Right renal cortex interstitium (tissue), 3 donors: ENCODE measurements at regions not wholly inside any gene's neighbourhood (a gene's known extent, or its start where the extent isn't known, plus 50 kb on each side); places are given as distances from the start of the nearest gene placed in this dataset.
"Not testable (repeated sequence)": the region's sequence is repeated elsewhere in the genome, so short reads cannot be mapped to it uniquely, and the experiment has no call there.

Source experiments
- DNase-seq, 3 donors: peaks; one replicate each; pipeline ENCODE4 v3.0.0-alpha.2; 2013; ENCODE audit warnings: low read depth in 3 of 3, low spot score in 2 of 3

DNA sequence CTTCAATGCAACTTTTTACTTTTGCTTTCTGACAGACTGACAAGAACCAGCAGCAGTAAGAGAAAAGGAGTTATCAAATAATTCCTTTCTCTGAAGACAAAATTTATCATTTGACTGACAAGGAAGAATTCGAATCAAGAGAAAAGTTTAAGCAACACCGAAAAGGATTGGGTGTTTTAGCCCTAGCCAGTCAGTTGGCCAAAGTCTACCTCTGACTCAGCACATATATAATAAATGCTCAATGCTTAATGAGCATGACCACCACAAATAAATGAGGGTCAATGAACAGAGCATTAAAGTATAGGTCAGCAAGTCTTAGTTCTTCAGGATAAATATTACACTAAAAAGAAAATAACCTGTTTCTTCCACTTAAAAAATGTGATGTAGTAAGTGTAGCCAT is 1603.5 kb upstream of the C9orf72 start:
- no peak for DNase-seq

DNA sequence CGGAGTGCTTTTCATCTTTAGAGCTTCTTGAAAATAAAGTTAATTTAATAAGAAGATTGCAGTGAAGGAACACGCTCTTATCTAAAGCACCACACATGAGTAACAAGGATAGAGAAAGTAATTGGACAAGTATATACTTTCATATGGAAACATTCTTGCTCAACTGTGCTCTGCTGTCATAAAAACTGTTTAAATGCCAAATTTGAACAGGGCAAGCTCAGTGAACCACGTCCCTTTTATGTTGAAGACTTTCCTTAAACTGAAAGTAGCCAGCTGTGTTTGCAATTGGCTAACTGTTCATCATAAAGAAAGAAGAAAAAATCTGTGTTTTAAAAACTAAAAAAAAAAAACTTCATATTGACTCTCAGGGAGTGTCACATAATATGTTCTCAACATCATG is 1610.7 kb upstream of the C9orf72 start:
- no peak for DNase-seq

DNA sequence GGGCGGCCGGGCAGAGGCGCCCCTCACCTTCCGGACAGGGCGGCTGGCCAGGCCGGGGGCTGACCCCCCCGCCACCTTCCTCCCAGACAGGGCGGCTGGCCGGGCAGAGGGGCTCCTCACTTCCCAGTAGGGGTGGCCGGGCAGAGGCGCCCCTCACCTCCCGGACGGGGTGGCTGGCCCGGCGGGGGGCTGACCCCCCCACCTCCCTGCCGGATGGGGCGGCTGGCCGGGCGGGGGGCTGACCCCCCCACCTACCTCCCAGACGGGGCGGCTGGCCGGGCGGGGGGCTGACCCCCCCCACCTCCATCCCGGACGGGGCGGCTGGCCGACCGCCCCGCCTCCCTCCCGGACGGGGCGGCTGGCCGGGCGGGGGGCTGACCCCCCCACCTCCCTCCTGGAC is 1615.5 kb upstream of the C9orf72 start:
- not testable (repeated sequence) for DNase-seq

DNA sequence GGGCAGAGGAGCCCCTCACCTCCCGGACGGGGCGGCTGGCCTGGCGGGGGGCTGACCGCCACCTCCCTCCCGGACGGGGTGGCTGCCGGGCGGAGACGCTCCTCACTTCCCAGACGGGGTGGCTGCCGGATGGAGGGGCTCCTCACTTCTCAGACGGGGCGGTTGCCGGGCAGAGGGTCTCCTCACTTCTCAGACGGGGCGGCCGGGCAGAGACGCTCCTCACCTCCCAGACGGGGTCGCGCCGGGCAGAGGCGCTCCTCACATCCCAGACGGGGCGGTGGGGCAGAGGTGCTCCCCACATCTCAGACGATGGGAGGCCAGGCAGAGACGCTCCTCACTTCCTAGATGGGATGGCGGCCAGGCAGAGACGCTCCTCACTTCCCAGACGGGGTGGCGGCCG is 1615.9 kb upstream of the C9orf72 start:
- DNase-seq = not testable (repeated sequence)

DNA sequence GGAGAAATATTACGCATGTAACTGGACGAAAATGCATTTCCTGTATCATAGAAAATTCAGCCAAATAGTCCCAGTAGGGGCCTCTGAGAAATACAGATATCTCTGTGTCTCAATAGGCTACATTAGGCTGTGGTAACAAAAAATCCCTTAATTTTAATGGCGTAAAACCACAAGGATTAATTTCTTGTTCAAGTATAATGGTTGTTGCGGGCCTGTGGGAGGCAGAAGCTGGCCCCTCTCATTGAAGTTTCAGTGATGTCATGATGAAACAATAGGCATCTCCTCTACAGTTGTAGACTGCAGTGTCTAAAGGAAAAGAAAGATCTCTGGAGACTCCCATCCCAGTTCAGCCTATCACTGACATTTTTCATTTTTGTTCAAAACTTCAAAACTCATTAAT is 1625.6 kb upstream of the C9orf72 start:
- no peak for DNase-seq

DNA sequence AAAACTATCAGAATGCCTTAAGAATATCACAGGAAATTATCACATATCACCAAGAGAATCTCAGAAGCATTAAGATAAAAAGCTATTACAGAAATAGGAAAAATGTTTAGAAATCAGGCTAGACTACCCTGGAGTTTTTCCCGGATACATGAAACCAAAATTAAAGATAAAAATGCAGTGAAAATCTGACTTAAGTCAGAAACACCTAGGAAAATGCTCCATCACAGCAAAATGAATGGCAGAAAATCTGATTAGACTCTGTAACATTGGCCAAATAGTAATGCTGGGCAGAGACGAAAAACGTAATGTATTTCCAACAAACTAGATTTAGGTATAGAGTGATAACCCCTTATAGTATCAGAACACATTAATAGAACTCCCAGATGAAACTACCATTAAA is 1626.7 kb upstream of the C9orf72 start:
- no peak for DNase-seq

DNA sequence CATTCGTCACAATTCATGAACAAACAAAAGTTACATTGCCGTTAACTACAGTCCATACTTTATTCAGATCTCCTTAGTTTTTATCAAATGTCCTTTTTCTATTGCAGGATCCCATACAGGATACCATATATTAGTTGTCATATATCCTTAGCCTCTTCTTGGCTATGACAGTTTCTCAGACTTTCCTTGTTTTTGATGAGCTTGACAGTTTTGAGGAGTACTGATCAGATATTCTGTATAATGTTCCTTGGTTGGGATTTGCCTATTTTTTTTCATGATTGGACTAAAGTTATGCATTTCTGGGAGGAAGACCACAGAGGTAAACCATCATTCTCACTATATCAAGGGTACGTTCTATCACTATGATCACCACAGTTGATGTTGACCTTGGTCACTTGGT is 1627.4 kb upstream of the C9orf72 start:
- DNase-seq = no peak

DNA sequence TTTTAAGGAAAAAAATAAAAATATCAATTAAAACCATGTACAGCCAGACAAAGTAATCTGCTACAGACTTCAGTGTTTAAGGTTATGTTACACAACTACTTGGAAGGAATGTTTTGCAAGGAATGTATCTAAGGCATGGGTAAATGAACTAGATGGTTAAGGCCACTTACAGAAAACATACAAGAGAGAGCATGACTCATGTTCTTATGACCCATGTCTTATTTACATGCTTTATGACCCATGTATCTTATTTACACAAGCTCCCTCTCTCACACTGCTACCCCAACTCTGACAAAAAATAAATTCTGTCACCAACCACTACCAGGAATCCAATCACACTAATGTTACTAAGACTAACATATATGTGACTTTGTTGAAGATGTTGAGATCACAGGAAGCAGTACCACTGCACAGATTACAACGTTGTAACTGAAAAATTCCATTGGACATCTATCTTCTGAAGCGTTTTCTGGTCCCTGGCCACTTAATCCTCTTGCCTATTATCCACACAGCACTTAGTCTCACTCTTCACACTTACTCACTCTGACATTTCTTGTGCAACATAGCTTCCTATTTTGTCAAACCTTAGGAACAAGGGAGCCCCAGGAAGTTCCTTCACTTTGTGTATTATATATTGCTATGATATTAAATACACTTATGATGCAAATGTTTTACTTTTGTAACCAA is 1630.1 kb upstream of the C9orf72 start:
- no peak for DNase-seq

DNA sequence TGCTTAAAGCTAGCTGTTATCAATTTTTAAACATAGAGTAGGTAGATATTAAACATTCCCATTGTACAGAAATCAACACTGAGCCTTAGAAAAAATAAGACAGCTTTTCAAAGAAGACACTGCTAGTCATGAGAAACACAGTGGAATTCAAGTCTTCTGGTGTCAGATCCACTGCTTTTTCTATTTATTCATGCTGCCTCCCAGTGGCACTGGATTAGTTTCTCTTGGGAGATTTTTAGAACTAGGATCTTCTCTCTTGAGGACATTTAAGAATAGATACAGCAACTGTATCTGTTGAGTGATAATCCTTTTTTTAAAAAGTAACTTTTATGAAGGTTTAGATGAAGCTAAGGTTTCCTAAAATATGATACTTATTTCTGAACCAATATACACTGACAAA is 1635.4 kb upstream of the C9orf72 start:
- DNase-seq = no peak

DNA sequence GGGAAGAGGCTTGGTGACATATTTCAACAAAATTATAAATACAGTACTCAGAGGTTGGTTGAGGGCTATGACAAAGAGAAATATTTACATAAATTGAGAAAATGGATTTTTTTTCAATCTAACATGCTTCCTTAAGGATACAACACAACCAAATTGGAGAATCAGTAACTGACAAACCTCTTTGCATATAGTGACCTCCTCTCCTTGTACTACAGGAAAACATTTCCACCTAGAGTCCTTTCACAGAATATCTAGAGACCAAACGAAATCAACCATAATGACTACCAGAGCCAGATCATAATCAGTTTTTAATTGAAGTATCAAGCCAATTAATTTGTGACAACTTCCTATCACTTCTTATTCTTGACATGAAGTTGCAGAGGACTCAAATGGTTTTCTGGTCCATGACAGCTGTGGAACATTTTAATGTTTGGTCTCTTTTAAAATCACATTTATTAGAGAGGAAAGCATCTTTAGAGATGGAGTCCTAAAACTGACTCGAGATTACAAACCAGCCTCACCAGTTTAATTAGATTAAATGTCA is 1636.5 kb upstream of the C9orf72 start:
- DNase-seq = no peak

DNA sequence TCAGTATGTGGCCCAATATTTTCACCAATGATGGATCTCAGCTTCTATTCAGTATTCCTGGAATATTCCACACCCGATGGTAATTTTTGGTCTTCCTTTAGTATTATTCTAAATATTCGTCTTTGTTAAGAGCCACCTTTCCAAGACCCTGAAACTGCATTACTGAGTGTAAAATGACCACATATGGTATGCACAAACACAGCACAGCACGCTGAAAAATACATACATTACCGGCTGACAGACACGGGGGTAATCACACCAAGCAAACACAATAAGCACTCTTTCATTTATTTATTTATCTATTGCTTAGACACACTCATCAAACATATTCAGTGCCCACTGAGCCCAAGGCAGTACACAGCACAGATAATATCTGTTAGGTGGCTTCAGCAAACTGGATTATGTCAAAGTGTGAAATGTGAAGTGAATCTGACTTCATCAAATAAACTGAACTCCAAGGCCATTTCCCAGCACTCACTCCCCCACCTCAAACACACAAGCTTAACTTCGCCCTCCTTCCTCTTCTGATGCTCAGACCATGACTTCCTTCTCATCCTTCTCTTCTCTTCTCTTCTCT is 1637.8 kb upstream of the C9orf72 start:
- DNase-seq = no peak

DNA sequence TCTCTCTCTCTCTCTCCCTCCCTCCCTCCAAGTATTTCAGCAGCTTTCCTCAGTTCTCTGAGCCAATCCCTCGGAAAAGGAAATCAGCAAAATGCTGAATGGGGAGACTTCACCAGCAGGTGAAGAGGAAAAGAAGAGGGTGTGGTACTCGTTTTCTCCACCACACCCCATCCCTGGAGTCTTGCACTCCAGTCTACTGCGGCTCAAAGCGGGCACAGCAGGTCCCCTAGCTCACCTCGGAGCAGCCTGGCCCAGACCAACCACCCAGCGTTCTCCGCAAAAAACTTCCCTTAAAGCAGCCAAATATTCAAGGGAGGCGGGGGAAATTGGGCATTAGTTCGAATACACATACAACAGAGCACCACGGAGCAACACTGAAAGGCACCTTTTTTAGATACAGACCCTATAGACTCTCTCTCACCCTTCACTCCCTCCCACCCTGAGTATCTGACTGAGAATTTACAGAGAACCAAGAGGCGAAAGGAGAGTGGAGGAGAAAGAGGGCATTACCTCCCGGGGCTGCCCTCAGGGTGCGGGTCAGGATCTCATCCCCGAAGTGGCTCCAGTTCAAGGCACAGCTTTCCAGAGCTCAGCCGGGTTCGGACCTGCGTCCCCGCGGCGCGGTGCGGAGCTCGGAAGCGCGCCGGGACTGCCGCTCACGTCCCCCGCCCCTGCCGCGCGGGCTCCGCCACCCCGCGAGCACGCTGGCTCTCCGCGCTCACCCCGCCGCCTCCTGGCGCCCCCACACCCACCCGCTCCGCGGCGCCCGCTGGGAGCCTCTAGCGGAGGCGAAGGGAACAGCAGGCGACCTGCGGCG is 1638.5 kb upstream of the C9orf72 start:
- DNase-seq = peak in 1 of 3 donors; percentile 36

DNA sequence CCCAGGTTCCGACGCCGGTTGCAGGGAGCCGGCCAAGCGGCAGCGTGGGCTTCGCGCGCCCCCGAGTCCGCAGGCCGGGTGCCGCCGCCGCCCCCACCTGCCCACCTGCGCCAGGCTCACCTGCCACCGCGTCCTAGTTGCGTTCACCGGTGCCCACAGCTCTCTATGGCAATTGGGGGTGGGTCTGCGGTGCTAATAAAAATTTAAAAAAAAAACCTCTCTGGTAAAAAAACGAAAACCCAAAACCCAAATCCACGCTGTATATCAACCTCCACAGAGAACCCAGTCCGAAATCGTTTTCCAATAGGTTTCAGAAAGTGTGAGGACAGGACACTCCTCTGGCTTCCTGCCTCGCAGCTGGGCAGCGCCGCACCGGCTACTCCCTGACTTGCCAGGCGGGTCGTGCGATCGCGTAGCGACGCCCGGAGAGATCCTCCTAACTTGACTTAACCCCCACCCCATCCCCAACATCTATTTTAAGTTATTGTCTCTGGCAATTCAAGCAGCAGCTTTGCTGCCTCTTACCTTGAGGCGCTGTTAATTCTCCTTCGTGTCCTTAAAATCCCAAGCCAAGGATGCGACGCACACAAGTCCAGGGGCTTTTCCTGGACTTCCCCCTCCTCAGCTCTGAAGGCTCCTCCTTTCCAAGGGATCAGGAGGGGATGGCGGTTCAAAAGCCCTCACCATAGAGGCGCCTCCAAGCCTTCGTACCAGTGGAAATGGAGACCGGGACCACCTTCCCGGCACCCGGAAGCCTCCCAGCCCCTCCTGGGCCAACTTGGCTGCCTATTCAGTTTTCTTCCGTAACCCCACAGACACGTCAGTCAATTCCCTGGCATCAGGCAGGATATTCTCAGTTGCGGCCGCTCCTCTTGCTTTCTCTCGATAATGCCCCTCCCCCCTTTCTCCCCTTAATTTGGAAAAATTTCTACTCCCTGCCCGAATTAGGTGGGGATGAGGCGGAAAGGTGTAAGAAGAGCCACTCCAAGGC is 1639.4 kb upstream of the C9orf72 start:
- no peak for DNase-seq

DNA sequence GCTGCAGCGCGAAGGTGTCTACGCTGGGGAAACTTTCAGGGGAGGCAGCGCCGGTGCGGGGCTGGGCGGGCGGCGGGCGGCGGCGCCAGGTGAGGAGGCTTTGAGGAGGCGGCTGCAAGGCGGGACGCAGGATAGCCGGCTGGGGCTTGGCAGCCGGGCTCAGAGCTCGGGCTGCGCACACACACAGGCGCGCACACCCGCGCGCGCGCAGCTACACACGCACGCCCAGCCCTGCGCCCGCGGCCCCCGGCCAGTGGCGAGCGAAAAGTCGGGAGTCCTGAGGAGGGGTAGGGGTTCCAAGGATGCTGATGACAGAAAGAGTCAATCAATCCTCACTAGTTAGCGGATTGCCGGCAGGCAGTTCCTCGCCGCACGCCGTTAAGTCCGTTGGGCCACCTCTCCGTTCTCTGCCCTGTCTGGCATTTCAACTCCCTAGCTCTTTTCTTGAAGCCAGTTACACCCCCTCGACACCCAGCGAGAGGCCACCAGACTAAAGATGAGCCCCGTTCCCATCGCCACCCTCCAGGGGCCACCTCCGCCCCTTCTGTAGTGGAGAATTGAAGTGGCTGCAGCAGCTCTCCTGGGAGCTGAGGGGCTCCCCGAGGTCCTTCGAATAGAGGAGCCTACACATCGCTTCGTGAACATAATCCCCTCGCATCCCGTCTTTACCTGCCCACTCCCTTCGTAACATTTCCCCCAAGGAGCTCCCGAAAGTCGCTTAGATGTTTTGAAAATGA is 1640.3 kb upstream of the C9orf72 start, which contains the start of gene LINGO2:
Gene LINGO2, minus strand, starts transcription at position 185 of the 737 bp plus-strand sequence.
- DNase-seq = peak in 1 of 3 donors; percentile 47

DNA sequence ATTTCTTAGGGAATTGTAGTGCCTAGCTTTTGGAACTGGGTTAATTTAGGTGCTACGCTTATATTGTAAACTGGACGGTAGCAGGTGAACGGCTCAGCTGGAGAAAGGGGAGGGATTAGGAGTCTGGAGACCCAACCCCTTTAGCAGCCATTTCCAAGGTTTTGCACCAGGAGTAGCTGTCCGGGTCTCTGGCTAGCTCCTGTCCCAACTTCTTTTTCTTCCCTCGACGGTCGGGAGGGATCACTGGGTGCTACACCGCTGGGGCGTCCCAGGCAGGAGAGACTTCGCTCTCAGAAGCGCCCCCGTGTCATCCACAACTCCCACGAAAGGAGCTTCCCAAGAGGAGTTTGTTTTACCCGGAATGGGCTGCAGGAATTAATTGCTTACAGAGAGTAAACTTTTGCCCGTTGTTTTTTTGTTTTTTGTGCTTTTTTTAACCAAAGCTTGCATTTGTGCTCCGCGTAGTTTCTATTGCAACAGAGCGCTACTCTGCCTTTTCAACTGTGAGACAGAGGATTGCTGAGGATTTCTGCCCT is 1640.9 kb upstream of the C9orf72 start:
- peak in 1 of 3 donors; percentile 55 for DNase-seq

DNA sequence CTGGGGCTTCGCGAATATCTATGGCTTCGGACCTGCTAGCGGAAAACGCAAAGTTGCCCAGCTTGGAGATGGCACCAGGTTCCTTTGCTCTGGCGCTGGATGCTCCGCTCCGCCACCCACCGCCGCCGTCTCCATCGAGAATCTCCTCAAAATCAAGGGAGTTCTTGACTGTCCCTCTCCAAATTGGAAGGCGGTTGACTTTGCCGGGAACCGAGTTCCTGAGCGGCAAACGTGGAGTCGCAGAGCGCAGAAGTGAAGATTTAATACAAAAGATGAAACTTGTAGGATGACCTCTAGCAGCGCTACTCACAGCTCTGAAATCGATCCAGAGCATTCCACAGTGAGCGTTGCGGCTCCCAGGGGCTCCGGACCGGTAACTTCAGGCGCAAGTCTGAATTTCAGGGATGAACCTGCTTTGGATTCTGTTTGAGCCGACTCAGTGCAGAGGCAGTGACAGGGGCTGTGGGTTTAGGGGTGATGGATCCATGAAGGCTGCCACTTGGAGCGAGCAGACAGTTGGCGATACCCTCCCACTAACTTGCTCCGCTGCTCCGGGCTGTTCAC is 1641.5 kb upstream of the C9orf72 start:
- no peak for DNase-seq

DNA sequence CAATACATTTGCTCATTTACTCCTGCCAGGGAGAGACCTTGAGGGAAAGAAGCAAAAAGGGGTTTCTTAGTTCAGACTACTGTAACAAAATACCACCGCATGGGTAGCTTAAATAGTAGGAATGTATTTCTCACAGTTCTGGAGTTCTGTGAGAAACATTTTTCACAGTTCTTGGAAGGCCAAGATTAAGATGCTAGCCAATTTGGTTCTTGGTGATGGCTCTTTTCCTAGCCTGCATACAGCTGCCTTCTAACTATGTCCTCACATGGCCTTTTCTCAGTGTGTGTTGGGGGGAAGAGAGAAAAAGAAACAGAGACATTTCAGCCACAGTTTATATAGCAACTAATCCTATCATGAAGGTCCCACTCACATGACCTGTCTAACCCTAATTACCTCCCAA is 1644.7 kb upstream of the C9orf72 start:
- DNase-seq = no peak

DNA sequence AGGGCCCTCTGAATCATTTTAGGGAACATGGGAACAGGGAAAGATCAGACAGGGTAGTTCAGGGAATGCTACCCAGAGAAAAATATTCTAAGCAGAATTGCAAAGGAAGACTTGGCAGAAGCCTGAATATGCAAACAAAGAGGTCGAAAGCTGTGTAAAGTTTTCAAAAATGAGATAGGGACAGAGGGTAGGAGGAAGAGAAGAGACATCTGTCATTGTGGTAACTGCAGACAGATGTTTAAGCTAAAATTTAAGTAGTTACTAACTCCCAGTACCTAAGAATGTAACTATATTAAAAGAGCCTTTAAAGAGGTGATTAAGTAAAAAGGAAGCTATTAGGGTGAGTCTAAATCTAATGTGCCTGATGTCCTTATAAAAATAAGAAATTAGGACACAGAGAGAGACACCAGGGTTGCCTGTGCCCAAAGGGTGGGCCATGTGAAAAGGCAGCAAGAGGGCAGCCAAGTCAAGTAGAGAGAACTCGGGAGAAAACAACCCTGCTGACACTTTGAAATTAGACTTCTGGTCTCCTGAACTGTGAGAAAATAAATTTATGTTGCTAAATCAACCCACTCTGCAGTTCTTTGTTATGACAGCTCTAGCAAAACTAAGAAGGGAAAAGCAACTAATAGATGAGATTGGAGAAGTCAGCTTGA is 1647.4 kb upstream of the C9orf72 start:
- no peak for DNase-seq

DNA sequence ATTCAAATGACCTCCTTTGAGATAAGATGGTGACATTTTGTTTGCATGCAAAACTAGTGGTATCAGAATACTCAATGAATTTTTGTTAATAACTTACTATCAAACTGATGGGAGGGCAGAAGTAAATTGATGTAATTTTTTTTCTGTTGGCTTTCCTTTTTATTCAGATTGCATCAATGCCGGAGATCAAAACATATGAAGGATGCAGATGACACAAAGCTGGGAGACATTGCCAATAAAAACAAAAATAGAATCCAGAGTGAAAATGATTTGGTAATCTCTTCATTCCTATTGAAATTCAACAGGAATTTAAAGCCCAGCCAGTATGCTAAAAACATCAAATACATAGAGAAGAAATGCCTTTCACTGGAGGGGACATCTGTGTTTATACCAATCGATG is 1655.3 kb upstream of the C9orf72 start:
- DNase-seq = no peak
